ENCODE measurements at regions not wholly inside any gene's neighbourhood (a gene's known extent, or its start where the extent isn't known, plus 50 kb on each side); places are given as distances from the start of the nearest gene placed in this dataset.

DNA sequence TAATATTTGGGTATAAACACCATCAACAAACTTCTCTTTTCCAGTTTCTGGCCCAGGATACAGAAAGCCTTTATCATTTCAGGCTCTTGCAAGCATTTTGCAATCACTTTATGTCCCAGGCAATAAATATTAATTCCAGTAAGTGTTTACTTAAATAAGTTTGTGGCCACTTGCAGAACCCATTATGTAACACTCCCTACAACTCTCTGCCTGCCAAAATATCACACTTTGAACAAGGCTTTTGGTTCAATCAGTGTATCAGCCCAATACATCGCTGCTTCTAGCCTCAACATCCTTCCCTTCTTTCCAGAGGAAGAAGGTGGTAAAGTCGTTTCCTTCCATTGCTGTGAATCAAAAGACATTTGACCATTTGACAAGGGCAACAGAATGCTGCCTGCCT lies 203.0 kb upstream of the USP25 start:
- 10 to 32% methylated on average over 2 of the region's 2 CpGs for WGBS, 2 donors
- no peak for ATAC-seq (ENCODE audit: low FRiP score in 2 of 2)
- no peak overlapping the region for H3K4me3 ChIP-seq
- peaks cover 0 to 8% (median 0%) of the 10 kb centered on the region in 4 donors for H3K4me1 ChIP-seq
- H3K9me3 ChIP-seq: no peaks in the 10 kb centered on the region
- H3K27ac ChIP-seq: no peak overlapping the region
- no peaks in the 10 kb centered on the region for H3K27me3 ChIP-seq
- TF ChIP-seq CTCF (IDR thresholded peaks at IDR 0.05) (no peak), EP300 (IDR thresholded peaks at IDR 0.05) (no peak), POLR2AphosphoS5 (IDR thresholded peaks at IDR 0.05) (no peak), POLR2A (IDR thresholded peaks at IDR 0.05) (no peak)
- no peak for DNase-seq
- H3K36me3 ChIP-seq: no peaks in the 10 kb centered on the region

GRCh38 chr21:15528346-15528745 lies 201.4 kb upstream of the USP25 start:
- TF ChIP-seq EP300 (IDR thresholded peaks at IDR 0.05) (no peak), CTCF (IDR thresholded peaks at IDR 0.05) (no peak), POLR2A (IDR thresholded peaks at IDR 0.05) (no peak), POLR2AphosphoS5 (IDR thresholded peaks at IDR 0.05) (no peak)
- DNase-seq (no peak), ATAC-seq (ENCODE audit: low FRiP score in 2 of 2) (no peak)
- H3K27ac ChIP-seq: no peak overlapping the region
- no peaks in the 10 kb centered on the region for H3K9me3 ChIP-seq
- no peaks in the 10 kb centered on the region for H3K27me3 ChIP-seq
- H3K36me3 ChIP-seq: no peaks in the 10 kb centered on the region
- no peak overlapping the region for H3K4me3 ChIP-seq
- H3K4me1 ChIP-seq: peaks cover 0 to 8% (median 0%) of the 10 kb centered on the region in 4 donors
- 59 to 66% methylated on average over 2 of the region's 2 CpGs for WGBS, 2 donors

DNA sequence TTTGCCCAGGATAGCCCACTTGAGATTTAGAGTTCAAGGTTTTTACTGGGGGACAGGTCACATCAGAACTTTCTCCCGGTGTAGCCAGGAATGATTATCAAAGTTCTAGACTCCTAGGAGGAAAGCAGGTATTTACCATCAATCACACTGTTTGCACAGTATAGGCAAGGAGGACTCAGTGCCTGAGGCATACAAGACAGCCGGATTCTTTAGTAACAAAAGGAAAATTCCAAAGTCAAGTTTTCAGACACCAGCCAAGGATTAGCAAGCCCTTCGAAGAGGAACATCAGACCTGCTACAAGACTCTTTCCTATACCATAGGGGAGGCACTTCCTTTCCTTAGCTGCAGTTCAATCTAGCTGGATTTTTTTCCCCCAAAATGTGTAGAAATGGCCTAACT lies 197.8 kb upstream of the USP25 start:
- H3K27me3 ChIP-seq: no peaks in the 10 kb centered on the region
- H3K9me3 ChIP-seq: no peaks in the 10 kb centered on the region
- no peaks in the 10 kb centered on the region for H3K36me3 ChIP-seq
- peak in 1 of 2 donors; percentile 34 for ATAC-seq (ENCODE audit: low FRiP score in 2 of 2)
- no peak for TF ChIP-seq EP300 (IDR thresholded peaks at IDR 0.05)
- TF ChIP-seq POLR2A (IDR thresholded peaks at IDR 0.05): no peak
- TF ChIP-seq CTCF (IDR thresholded peaks at IDR 0.05): no peak
- TF ChIP-seq POLR2AphosphoS5 (IDR thresholded peaks at IDR 0.05): no peak
- no peak overlapping the region for H3K4me3 ChIP-seq
- no peak for DNase-seq
- no peak overlapping the region for H3K27ac ChIP-seq
- WGBS, 2 donors: 72 to 82% methylated on average over 3 of the region's 3 CpGs
- H3K4me1 ChIP-seq: peaks cover 0 to 1% (median 0%) of the 10 kb centered on the region in 4 donors

GRCh38 chr21:15533618-15534017 lies 196.2 kb upstream of the USP25 start:
- 73 to 83% methylated on average over 4 of the region's 4 CpGs for WGBS, 2 donors
- no peak for ATAC-seq (ENCODE audit: low FRiP score in 2 of 2)
- Histone ChIP-seq H3K4me1 (no peaks in the 10 kb centered on the region), H3K9me3 (no peaks in the 10 kb centered on the region), H3K27ac (no peak overlapping the region), H3K4me3 (no peak overlapping the region), H3K36me3 (no peaks in the 10 kb centered on the region), H3K27me3 (no peaks in the 10 kb centered on the region)
- TF ChIP-seq POLR2AphosphoS5 (IDR thresholded peaks at IDR 0.05) (no peak), CTCF (IDR thresholded peaks at IDR 0.05) (no peak), EP300 (IDR thresholded peaks at IDR 0.05) (no peak), POLR2A (IDR thresholded peaks at IDR 0.05) (no peak)
- no peak for DNase-seq

DNA sequence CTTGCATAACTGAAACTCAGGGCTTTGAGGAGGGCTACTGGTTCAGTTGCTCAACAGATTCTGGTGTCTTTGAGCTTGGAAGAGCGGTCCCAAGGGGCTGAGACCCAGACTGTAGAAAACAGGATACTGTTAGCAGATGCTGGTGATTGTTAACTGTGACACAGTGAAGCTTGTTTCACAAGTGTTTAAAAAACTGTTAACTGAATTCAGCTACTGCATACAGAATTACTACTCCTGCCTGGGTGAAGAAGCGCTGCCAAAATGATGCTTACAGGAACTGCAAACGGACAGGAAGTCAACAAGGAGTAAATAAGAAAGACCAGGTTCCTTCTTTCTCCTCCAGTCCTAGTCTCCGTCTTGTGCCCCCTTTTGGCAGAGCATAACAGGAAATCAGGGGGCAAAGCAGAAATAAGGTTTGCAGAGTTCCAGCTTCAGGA lies 195.3 kb upstream of the USP25 start:
- Histone ChIP-seq H3K4me1 (no peaks in the 10 kb centered on the region), H3K4me3 (no peak overlapping the region), H3K36me3 (no peaks in the 10 kb centered on the region), H3K27ac (no peak overlapping the region), H3K9me3 (no peaks in the 10 kb centered on the region), H3K27me3 (no peaks in the 10 kb centered on the region)
- WGBS, 2 donors: 50 to 51% methylated on average over 4 of the region's 4 CpGs
- ATAC-seq (ENCODE audit: low FRiP score in 2 of 2): no peak
- TF ChIP-seq POLR2A (IDR thresholded peaks at IDR 0.05) (no peak), EP300 (IDR thresholded peaks at IDR 0.05) (no peak), CTCF (IDR thresholded peaks at IDR 0.05) (no peak), POLR2AphosphoS5 (IDR thresholded peaks at IDR 0.05) (no peak)
- no peak for DNase-seq
